ENCODE measurements at regions not wholly inside any gene's neighbourhood (a gene's known extent, or its start where the extent isn't known, plus 50 kb on each side); places are given as distances from the start of the nearest gene placed in this dataset.

GRCh38 chr1:166221316-166221715 lies 54.5 kb upstream of the FAM78B start:
- no peak for DNase-seq

GRCh38 chr1:166233750-166234366 lies 67.1 kb upstream of the FAM78B start:
- no peak for DNase-seq

DNA sequence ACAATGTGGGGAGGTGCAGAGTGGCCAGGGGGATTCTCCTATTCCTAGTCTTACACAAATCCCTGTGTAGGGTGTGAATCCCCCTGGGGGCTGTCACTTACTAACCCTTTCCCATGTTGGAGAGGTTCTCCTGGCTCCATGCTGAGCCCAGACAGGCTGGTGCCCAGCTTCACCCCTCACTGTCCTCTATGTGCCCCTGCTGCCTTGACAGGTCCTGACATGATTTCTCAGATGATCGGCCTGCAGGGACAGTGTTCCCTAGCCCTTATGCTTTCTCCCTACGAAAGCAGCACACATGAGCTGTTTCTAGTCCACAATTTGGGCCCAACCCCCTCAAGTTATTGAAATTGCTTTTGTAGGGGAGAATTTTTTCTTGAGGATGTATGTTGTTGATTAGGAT lies 68.9 kb upstream of the FAM78B start:
- no peak for DNase-seq

- DNase-seq = no peak
Observed at GRCh38 chr1:166237675-166238074, 70.9 kb upstream of the FAM78B start.

GRCh38 chr1:166253076-166253779 lies 86.4 kb upstream of the FAM78B start:
- no peak for DNase-seq

- DNase-seq = no peak
Observed at GRCh38 chr1:166258017-166258416, 91.2 kb upstream of the FAM78B start.

DNA sequence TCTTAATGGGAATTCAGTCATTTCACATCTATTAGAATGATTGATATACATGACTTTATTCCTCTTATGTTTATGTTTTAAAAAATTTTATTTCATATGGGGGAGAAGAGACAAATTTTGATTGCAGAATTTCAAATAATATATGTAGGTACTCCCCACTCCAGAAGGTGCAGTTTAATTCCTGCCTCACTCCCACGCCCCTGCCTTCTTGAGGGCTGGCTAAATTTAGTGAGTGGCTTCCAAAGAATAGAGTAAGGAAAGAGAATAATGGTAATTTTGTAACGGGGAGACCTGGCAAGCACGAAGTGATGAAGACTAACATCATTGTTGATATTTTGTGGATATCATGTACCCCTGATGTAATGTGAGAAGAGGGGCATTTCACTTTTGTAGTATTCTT lies 94.7 kb upstream of the FAM78B start:
- DNase-seq = no peak

DNA sequence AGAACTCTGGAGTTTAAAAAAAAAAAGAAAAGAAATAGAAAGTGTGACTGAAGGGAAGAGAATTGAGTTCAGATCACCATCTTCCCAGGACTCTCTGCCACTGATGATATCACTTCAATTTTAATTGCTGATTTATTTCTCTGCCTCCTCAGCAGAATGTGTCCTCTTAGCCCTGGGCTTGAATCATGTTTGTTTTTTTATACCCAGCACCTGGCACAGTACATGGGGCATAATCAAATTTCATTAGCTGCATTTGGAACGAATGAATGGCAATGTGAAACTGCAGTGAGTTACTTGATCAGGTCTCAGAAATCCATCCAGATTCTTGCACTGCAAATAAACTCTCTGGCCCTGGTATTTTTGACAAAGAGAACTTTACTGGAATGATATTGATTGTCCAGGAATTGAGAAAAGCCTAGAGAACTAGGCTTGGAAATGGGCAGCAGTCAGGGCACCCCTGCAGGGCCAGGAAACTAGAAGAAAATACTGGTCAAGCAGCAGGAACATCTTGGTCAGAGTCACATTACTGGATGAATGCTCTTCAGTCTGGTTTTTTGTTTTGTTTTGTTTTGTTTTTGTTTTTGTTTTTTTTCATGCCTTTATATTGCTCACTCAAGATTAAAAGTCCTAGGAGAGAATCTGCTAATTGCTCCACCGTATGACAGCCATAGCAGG lies 103.8 kb upstream of the FAM78B start:
- DNase-seq = no peak

DNA sequence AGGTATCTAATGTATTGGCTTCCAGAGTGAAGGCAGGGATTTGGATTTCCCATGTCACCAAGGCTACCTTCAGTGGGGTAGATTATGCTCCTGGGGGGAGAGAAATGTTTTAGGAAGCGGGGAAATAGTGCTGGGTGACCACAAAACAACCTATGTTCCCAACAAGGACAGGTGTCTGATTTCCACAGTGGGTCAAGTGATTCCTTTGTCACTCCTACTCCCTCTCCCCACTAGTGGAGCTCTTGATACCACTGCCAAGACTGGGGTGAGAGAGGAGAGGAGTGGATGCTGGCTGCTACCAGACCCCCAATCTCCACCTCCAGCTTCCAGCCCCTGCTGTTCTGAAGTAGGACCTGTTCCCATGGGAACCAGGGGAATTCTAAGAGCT lies 104.3 kb upstream of the FAM78B start:
- no peak for DNase-seq

GRCh38 chr1:166272155-166272554 lies 105.4 kb upstream of the FAM78B start:
- peak; percentile 38 for DNase-seq

DNA sequence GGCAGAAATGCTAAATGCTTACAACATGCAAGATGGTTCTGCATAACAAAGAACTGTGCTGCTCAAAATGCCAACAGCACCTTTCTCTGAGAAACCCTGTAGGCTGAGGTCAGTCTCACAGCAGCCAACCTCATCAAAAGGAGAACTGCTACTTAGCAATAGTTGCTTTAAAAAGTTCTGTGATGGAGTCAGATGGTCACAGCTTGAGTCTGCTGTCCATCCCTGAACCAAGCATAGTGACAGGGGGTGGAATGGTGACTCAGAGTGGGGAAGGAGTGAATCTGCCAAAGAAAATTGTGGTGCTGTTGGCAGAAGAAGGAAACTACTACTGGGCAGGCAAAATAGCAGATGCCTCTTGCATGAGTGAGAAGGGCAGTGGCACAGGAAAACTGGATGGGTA lies 106.0 kb upstream of the FAM78B start:
- DNase-seq = no peak

DNA sequence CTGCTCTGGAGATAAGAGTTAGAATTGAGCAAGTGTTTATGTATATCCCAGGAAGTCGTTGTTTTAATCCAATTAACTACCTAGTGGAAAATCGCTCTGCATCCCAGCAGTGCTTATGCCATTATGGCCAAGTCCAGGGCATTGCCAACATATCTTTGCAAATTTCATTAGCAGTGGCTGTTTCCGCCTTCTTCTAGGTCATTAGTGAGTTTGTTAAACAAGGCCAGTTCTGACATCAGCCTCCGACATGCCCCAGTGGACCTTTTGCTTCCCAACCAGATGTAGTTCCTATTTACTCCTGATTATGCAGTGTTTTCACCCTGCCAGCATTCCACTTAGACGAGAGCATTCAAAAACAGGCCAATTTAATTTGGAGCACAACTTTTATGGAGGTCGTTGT lies 106.8 kb upstream of the FAM78B start:
- DNase-seq = no peak

DNA sequence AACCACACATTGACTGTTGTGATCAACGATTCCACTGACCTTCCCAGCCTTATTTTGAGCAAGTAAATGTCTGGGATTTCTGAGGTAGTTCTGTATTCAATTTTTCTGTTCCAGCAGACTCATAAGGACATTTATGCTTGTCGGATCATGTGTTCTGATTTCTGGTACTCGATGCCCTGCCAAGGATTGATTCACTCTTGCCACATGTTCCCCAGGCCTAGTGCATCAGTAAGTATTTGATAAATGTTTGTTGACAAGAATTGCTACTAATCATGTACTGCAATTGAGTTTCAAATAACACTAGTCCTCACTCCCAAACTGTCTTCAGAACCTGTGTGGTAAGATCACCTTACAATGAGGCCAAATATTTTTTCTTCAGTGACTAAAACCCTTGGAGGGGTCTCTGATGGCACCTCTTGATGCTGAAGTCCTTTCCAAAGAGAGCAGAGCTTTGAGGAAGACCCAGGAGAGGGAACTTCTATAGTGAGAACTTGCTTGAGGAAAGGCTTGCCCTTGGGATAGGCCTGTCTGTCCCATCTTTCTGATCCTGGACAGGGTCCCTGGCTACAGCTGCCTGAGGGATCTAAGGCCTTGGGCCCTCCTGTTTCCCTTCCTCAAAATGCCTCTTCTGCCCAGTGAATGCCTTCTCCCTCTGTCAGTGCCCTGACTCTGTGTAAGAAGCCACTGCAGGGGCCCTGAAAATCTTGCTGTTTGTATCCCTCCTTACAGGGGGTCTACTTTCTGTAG lies 115.8 kb upstream of the FAM78B start:
- no peak for DNase-seq

GRCh38 chr1:166283190-166283589 lies 116.4 kb upstream of the FAM78B start:
- no peak for DNase-seq

DNA sequence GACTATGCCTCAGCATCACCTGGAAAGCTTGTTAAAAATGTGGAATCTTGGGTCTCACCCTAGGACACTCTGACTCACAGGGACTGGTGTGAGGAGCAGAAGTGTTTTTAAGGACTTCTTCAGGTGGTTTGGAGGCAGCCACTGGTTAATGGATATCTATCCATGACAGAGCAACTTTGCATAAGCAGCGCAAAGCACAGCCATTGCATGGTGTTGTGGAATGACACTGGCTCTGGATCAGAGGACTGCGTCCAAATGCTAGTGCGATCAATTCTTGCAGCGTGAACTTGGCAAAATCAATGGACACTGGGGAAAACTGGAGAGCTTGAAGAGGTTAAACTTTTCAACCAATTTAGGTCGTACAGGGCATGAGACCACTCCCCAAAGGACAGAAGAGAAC lies 116.8 kb upstream of the FAM78B start:
- no peak for DNase-seq

DNA sequence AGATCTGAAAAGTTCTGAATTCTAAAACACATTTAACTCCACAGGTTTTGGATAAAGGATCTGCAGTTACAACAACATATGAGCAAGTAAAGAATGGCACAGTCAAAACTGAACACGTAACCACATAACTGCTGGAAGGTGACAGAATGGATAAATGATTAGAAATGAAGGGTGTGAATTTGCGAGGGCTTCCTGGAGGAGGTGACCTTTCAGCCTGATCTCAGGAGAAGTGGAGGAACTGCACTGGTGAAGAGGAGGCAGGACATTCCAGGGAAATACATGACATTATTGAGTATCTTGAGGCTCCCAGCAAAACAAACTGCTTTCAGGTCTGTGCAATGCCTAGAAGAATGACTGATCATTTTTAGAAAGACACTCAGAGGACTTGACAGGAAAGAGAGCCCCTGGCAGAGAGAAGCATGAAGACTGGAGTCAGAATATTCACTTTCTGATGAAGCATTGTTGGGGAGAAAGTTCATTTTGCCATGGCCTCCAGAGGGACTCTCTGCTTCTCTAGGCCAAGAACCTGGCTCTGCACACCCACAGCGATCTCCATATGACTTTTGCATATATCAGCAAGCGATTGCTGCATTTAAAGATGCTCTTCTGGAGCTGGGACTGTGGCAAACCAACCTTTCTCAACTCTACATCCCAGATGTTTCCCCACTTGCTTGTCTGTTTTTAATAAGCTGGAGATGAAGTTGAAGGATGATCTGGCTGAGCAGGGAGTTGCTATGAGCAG lies 122.7 kb upstream of the FAM78B start:
- DNase-seq = no peak

DNA sequence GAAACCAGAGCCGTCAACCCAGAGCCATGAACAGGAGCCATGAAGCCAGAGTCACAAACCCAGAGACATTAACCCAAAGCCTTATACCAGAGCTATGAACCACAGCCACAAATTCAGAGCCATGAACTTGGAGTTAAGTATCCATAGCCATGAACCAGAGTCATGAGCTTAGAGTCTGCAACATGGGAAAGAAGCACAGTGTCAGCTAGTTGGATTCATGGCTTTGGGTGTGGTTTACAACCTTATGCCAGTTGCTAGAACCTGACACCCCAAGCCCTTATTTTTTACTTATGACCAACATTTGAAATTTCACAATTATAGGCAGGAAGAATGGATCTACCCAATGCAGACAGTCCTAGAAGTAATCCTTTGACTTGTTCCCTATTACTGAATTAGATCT lies 128.9 kb upstream of the FAM78B start:
- DNase-seq = no peak

GRCh38 chr1:166297993-166298392 lies 131.2 kb upstream of the FAM78B start:
- DNase-seq = no peak

DNA sequence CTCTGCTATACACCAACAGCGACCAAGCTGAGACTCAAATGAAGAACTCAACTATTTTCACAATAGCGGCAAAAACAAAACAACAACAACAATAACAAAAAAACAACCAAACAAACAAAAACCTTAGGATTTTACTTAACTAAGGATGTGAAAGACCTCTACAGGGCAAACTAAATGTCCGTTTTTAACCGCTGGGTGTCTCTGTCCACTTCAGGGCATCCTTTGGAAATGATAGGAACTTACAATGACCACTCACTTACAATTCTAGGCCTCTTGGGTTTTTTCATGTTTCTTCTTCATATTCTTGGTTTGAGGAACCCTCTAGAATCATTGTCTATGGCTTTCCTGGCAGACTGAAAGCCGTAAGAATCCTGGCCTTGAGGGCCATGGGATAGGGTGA lies 134.0 kb upstream of the FAM78B start:
- peak; percentile 6 for DNase-seq

- no peak for DNase-seq
Observed at GRCh38 chr1:166302989-166303758, 136.4 kb upstream of the FAM78B start.

DNA sequence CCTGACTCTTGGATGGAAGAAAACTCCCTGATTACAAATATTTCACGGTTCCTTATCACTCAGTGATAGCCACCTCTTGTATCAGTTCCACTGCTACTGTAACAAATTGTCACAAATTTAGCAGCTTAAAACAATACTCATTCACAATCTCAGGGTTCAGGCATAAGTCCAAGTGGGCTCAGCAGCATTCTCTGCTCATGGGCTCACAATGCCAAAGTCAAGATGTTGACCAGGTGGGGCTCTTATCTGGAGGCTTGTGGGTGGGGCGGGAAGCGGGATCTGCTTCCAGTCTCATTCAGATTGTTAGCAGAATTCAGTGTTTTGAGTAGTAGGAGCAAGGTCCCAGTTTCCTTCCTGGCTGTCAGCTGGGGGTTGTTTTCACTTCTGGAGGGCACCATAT lies 137.3 kb upstream of the FAM78B start:
- DNase-seq = no peak

DNA sequence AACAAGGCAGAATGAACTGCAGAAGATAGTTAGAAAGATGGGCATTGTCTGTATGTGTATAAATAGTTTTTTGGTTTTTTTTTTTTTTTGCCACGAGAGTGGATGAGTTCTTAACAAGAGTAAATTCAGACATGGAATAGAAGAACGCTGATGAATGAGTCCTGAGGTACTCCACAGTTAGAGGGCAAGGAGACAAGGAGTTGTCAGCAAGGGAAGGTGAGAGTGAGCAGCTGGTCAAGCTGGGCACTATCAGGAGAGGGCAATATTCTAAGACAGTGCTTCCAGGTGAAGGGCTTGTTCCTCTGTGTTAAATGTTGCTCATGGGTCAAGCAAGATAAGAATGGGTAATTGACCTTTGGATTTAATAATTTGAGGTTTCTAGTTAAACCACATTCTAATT lies 138.6 kb upstream of the FAM78B start:
- DNase-seq = no peak

Measured in OCI-M1 (cell line).